ENCODE measurements at regions not wholly inside any gene's neighbourhood (a gene's known extent, or its start where the extent isn't known, plus 50 kb on each side); places are given as distances from the start of the nearest gene placed in this dataset.

DNA sequence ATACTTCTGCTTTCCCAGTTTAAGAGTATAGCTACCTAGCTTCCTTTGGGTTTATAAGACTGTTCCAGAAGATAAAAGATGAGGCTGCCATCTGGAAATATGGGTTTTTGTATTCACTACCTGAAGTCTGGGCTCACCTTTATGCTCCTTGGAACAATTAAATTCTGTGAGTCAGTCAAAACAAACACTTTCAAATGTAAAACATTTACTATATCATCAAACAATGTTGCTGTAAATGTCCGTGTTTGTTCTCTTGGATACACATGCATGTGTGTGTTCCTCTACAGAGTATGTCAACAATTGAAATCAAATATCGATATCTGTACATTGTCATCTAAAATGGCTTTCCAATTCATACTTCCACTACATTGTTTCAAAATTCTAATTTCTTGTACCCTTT is 525.6 kb downstream of the MDFIC start:
- H3K27me3 ChIP-seq (replicated peaks; ENCODE audit: insufficient read depth, low read depth, low read length, poor library complexity) = no peaks in the 10 kb centered on the region
- H3K27ac ChIP-seq (ENCODE audit: low read depth, low read length, poor library complexity, severe bottlenecking) = no peak overlapping the region
- no peaks in the 10 kb centered on the region for H3K36me3 ChIP-seq (ENCODE audit: insufficient read depth, low read length, poor library complexity, severe bottlenecking)
- H3K4me1 ChIP-seq (ENCODE audit: insufficient read depth, low read length, poor library complexity, severe bottlenecking) = no peaks in the 10 kb centered on the region
- no peak for DNase-seq (ENCODE audit: low spot score)
- no peaks in the 10 kb centered on the region for H3K9me3 ChIP-seq (ENCODE audit: low read depth, low read length, poor library complexity, severe bottlenecking)
- ChIA-PET POLR2A (ENCODE audit: low non-redundant PET) (no interaction called here), CTCF (no interaction called here)
- H3K4me3 ChIP-seq (ENCODE audit: low read depth, low read length, poor library complexity, severe bottlenecking) = no peak overlapping the region
- no TSS peak for BruUV-seq (replicated peaks)
- intact Hi-C loops (cut with micrococcal nuclease; ENCODE audit: unreplicated experiment) = no loop called here
- TF ChIP-seq EZH2 (IDR thresholded peaks at IDR 0.05; ENCODE audit: borderline replicate concordance, low read depth, low read length, poor library complexity, severe bottlenecking) = no peak
- TF ChIP-seq, protein P1, sequence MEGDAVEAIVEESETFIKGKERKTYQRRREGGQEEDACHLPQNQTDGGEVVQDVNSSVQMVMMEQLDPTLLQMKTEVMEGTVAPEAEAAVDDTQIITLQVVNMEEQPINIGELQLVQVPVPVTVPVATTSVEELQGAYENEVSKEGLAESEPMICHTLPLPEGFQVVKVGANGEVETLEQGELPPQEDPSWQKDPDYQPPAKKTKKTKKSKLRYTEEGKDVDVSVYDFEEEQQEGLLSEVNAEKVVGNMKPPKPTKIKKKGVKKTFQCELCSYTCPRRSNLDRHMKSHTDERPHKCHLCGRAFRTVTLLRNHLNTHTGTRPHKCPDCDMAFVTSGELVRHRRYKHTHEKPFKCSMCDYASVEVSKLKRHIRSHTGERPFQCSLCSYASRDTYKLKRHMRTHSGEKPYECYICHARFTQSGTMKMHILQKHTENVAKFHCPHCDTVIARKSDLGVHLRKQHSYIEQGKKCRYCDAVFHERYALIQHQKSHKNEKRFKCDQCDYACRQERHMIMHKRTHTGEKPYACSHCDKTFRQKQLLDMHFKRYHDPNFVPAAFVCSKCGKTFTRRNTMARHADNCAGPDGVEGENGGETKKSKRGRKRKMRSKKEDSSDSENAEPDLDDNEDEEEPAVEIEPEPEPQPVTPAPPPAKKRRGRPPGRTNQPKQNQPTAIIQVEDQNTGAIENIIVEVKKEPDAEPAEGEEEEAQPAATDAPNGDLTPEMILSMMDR (conservative IDR thresholded peaks at IDR 0.05; ENCODE audit: low read depth, low read length) = no peak

DNA sequence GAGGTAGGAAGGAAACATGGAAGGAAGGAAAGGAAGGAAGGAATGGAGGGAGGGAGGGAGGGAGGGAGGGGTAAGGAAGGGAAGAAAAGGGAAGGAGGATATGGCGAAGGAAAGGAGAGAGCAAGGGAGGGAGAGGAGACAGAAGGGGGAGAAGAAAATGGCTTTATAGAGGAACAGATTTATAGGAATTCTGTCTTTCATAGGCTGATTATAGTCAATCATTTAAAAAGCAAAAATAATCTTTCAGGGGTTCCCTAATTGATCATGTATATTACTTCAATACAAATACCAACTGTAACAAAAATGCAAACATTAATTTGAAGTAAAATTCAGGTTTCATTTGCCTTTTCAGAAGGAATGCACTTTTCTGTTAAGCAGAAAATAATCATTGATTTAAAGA is 519.1 kb downstream of the MDFIC start:
- intact Hi-C loops (cut with micrococcal nuclease; ENCODE audit: unreplicated experiment) = no loop called here
- TF ChIP-seq, protein P1 (conservative IDR thresholded peaks at IDR 0.05; ENCODE audit: low read depth, low read length) = no peak
- no peak for TF ChIP-seq EZH2 (IDR thresholded peaks at IDR 0.05; ENCODE audit: borderline replicate concordance, low read depth, low read length, poor library complexity, severe bottlenecking)
- Histone ChIP-seq H3K36me3 (ENCODE audit: insufficient read depth, low read length, poor library complexity, severe bottlenecking) (no peaks in the 10 kb centered on the region), H3K4me1 (ENCODE audit: insufficient read depth, low read length, poor library complexity, severe bottlenecking) (peaks cover 5% of the 10 kb centered on the region), H3K27ac (ENCODE audit: low read depth, low read length, poor library complexity, severe bottlenecking) (no peak overlapping the region), H3K9me3 (ENCODE audit: low read depth, low read length, poor library complexity, severe bottlenecking) (no peaks in the 10 kb centered on the region), H3K27me3 (replicated peaks; ENCODE audit: insufficient read depth, low read depth, low read length, poor library complexity) (no peaks in the 10 kb centered on the region), H3K4me3 (ENCODE audit: low read depth, low read length, poor library complexity, severe bottlenecking) (no peak overlapping the region)
- no TSS peak for BruUV-seq (replicated peaks)
- POLR2A ChIA-PET (ENCODE audit: low non-redundant PET) = no interaction called here
- CTCF ChIA-PET = no interaction called here
- DNase-seq (ENCODE audit: low spot score) = no peak

DNA sequence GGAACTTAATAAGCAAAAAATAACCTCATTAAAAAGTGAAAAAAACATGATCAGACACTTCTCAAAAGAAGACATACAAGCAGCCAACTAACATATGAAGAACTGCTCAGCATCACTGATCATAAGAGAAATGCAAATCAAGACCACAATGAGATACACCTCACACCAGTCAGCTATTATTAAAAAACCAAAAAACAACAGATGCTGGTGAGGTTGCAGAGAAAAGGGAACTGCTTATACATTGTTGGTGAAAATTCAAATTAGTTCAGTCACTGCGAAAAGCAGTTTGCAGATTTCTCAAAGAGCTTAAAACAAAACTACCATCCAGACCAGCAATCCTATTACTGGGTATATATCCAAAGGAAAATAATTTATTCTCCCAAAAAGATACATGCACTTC is 513.3 kb downstream of the MDFIC start:
- ChIA-PET CTCF (no interaction called here), POLR2A (ENCODE audit: low non-redundant PET) (no interaction called here)
- no peak for DNase-seq (ENCODE audit: low spot score)
- Histone ChIP-seq H3K27ac (ENCODE audit: low read depth, low read length, poor library complexity, severe bottlenecking) (no peak overlapping the region), H3K4me1 (ENCODE audit: insufficient read depth, low read length, poor library complexity, severe bottlenecking) (no peaks in the 10 kb centered on the region), H3K36me3 (ENCODE audit: insufficient read depth, low read length, poor library complexity, severe bottlenecking) (no peaks in the 10 kb centered on the region), H3K9me3 (ENCODE audit: low read depth, low read length, poor library complexity, severe bottlenecking) (no peaks in the 10 kb centered on the region), H3K27me3 (replicated peaks; ENCODE audit: insufficient read depth, low read depth, low read length, poor library complexity) (no peaks in the 10 kb centered on the region), H3K4me3 (ENCODE audit: low read depth, low read length, poor library complexity, severe bottlenecking) (no peak overlapping the region)
- TF ChIP-seq EZH2 (IDR thresholded peaks at IDR 0.05; ENCODE audit: borderline replicate concordance, low read depth, low read length, poor library complexity, severe bottlenecking) = no peak
- TF ChIP-seq, protein P1 (conservative IDR thresholded peaks at IDR 0.05; ENCODE audit: low read depth, low read length) = no peak
- intact Hi-C loops (cut with micrococcal nuclease; ENCODE audit: unreplicated experiment) = no loop called here
- BruUV-seq (replicated peaks) = no TSS peak

Measured in A673 (cell line).